H9 (cell line): ENCODE measurements at regions not wholly inside any gene's neighbourhood (a gene's known extent, or its start where the extent isn't known, plus 50 kb on each side); places are given as distances from the start of the nearest gene placed in this dataset.

Experiments
- DNase-seq: peaks from one replicate; pipeline ENCODE4 v3.0.0-alpha.2; 2017
- H2AFZ ChIP-seq: one replicate; pipeline ENCODE4 v1.6.1; 2013; ENCODE audit warnings: mild to moderate bottlenecking, low read length, control low read depth, moderate library complexity
- H2AK5ac ChIP-seq: 2 replicates; pipeline ENCODE4 v1.6.1; 2013; ENCODE audit warnings: low read length, control low read depth, mixed read lengths; ENCODE audit not compliant: insufficient read length
- H2BK120ac ChIP-seq: one replicate; pipeline ENCODE4 v1.6.1; 2013; ENCODE audit warnings: low read depth, mild to moderate bottlenecking, low read length, control low read depth, inconsistent platforms; ENCODE audit not compliant: poor library complexity, severe bottlenecking
- H2BK12ac ChIP-seq: 2 replicates; pipeline ENCODE4 v1.6.1; 2013; ENCODE audit warnings: low read length, control low read depth, mixed read lengths, low read depth; ENCODE audit not compliant: insufficient read length
- H2BK15ac ChIP-seq: 2 replicates; pipeline ENCODE4 v1.6.1; 2013; ENCODE audit warnings: low read depth, low read length, control low read depth
- H2BK20ac ChIP-seq: one replicate; pipeline ENCODE4 v1.6.1; 2013; ENCODE audit warnings: low read depth, mild to moderate bottlenecking, low read length, control low read depth, inconsistent platforms; ENCODE audit not compliant: poor library complexity, severe bottlenecking
- H2BK5ac ChIP-seq: 2 replicates; pipeline ENCODE4 v1.6.1; 2013; ENCODE audit warnings: low read length, control low read depth, mixed read lengths; ENCODE audit not compliant: insufficient read length
- H3K14ac ChIP-seq: 2 replicates; pipeline ENCODE4 v1.6.1; 2013; ENCODE audit warnings: low read length, control low read depth; ENCODE audit not compliant: insufficient read depth
- H3K18ac ChIP-seq: 2 replicates; pipeline ENCODE4 v1.6.1; 2013; ENCODE audit warnings: low read depth, mild to moderate bottlenecking, mixed read lengths, low read length, control low read depth; ENCODE audit not compliant: insufficient read length
- H3K23ac ChIP-seq: 2 replicates; pipeline ENCODE4 v1.6.1; 2013; ENCODE audit warnings: low read length, control low read depth, mixed read lengths, low read depth; ENCODE audit not compliant: insufficient read length
- H3K23me2 ChIP-seq: 2 replicates; pipeline ENCODE4 v1.6.1; 2013; ENCODE audit warnings: low read depth, mild to moderate bottlenecking, mixed read lengths, low read length, control low read depth; ENCODE audit not compliant: insufficient read length, poor library complexity, severe bottlenecking
- H3K27ac ChIP-seq: 2 replicates; pipeline ENCODE4 v1.5.1; 2013; ENCODE audit warnings: low read length, control low read depth, mixed read lengths, low read depth; ENCODE audit not compliant: insufficient read length
- H3K27me3 ChIP-seq: 2 replicates; pipeline ENCODE4 v1.6.1; 2013; ENCODE audit warnings: low read length, control low read depth, inconsistent platforms; ENCODE audit not compliant: insufficient read depth
- H3K4ac ChIP-seq: 2 replicates; pipeline ENCODE4 v1.6.1; 2013; ENCODE audit warnings: low read depth, mild to moderate bottlenecking, control low read depth, inconsistent platforms, low read length, moderate library complexity
- H3K4me1 ChIP-seq: 2 replicates; pipeline ENCODE4 v1.6.1; 2013; ENCODE audit warnings: low read length, control low read depth, inconsistent platforms; ENCODE audit not compliant: insufficient read depth
- H3K4me2 ChIP-seq: 2 replicates; pipeline ENCODE4 v1.6.1; 2013; ENCODE audit warnings: low read length, control low read depth, mixed read lengths; ENCODE audit not compliant: insufficient read length, insufficient read depth
- H3K56ac ChIP-seq: 2 replicates; pipeline ENCODE4 v1.6.1; 2013; ENCODE audit warnings: low read depth, mild to moderate bottlenecking, mixed read lengths, low read length, control low read depth; ENCODE audit not compliant: insufficient read length
- H3K79me1 ChIP-seq: 2 replicates; pipeline ENCODE4 v1.6.1; 2013; ENCODE audit warnings: low read depth, mild to moderate bottlenecking, moderate library complexity, low read length, control low read depth, inconsistent platforms; ENCODE audit not compliant: insufficient read depth, poor library complexity, severe bottlenecking
- H3K79me2 ChIP-seq: 2 replicates; pipeline ENCODE4 v1.6.1; 2013; ENCODE audit warnings: low read length, control low read depth, inconsistent platforms; ENCODE audit not compliant: insufficient read depth
- H3K9ac ChIP-seq: 2 replicates; pipeline ENCODE4 v1.6.1; 2013; ENCODE audit warnings: low read length, control low read depth, mixed read lengths; ENCODE audit not compliant: insufficient read length; ENCODE audit errors: extremely low read depth
- H3K9me3 ChIP-seq: one replicate; pipeline ENCODE4 v1.6.1; 2013; ENCODE audit warnings: low read depth, low read length, inconsistent platforms; ENCODE audit not compliant: control insufficient read depth
- H3T11ph ChIP-seq: one replicate; pipeline ENCODE4 v1.6.1; 2013; ENCODE audit warnings: mild to moderate bottlenecking, low read length, control low read depth, inconsistent platforms
- H4K20me1 ChIP-seq: one replicate; pipeline ENCODE4 v1.6.1; 2013; ENCODE audit not compliant: control insufficient read depth, insufficient read length, insufficient read depth
- H4K5ac ChIP-seq: 2 replicates; pipeline ENCODE4 v1.6.1; 2013; ENCODE audit warnings: low read depth, mild to moderate bottlenecking, mixed read lengths, low read length, control low read depth; ENCODE audit not compliant: insufficient read length
- H4K8ac ChIP-seq: replicated peaks from 2 replicates; pipeline ENCODE4 v1.6.1; 2013; ENCODE audit warnings: low read length, control low read depth, mixed read lengths, low read depth; ENCODE audit not compliant: insufficient read length
- H4K91ac ChIP-seq: 2 replicates; pipeline ENCODE4 v1.6.1; 2013; ENCODE audit warnings: low read depth, mild to moderate bottlenecking, moderate library complexity, mixed read lengths, low read length, control low read depth; ENCODE audit not compliant: insufficient read length
- H3K27ac Mint-ChIP-seq, 3 experiments: 2 replicates in 2 of 3; 3 replicates in 1 of 3; pipeline ENCODE4 v1.8.0; 2020 to 2021; ENCODE audit warnings: mixed read lengths in 3 of 3, mild to moderate bottlenecking in 1 of 3, moderate library complexity in 1 of 3
- H3K27me3 Mint-ChIP-seq: 2 replicates; pipeline ENCODE4 v1.8.0; 2021; ENCODE audit warnings: low read depth, mild to moderate bottlenecking, moderate library complexity, mixed read lengths
- H3K36me3 Mint-ChIP-seq, 3 experiments: 2 replicates in 2 of 3; 3 replicates in 1 of 3; pipeline ENCODE4 v1.8.0; 2020 to 2021; ENCODE audit warnings: low read depth in 3 of 3, mixed read lengths in 3 of 3; ENCODE audit not compliant: insufficient read depth in 1 of 3
- H3K4me1 Mint-ChIP-seq, 2 experiments: 2 replicates each; pipeline ENCODE4 v1.8.0; 2020; ENCODE audit warnings: mixed read lengths in 2 of 2
- H3K4me3 Mint-ChIP-seq, 2 experiments: 2 replicates in 1 of 2; 3 replicates in 1 of 2; pipeline ENCODE4 v1.8.0; 2020 to 2021; ENCODE audit warnings: mild to moderate bottlenecking in 2 of 2, mixed read lengths in 2 of 2, moderate library complexity in 1 of 2
- H3K9me3 Mint-ChIP-seq, 2 experiments: 2 replicates in 1 of 2; 3 replicates in 1 of 2; pipeline ENCODE4 v1.8.0; 2020; ENCODE audit warnings: mild to moderate bottlenecking in 2 of 2, mixed read lengths in 2 of 2, moderate library complexity in 1 of 2
- WGBS: extraction: QIAGEN DNeasy Blood & Tissue Kit; methylation state at CpG from one replicate; pipeline ENCODE4 v1.1.7; 2013; ENCODE audit warnings: missing lambda C conversion rate, low lambda C conversion rate, mixed read lengths; ENCODE audit not compliant: insufficient read length; ENCODE audit errors: extremely low coverage; 5-methylcytosine and 5-hydroxymethylcytosine counted together
- TF ChIP-seq, protein P1 (sequence below): fragments of 200-600 bp; sonication (generic); conservative IDR thresholded peaks from 3 replicates; pipeline ENCODE4 v1.8.0; 2021; ENCODE audit warnings: antibody characterized with exemption, mild to moderate bottlenecking

DNA sequence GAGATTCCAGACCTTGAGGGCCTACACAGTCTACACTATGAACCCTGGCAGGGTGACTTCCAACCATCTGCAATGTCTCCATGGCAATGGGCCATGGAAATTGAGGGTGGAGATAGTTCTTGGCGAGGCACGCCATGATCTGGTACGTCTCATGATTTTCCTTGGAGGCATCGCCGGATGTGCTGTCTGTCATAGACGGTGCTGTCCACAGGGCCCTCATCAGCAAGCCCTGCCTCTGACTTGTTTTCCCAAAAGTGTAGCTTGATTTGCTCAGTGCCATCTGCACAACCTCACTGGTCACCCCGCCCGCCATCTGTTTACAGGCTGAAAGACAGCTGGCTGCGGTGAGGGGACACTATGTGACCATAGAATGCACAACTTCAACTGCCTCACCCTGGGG is 73.5 kb downstream of the BOD1 start:
- no peaks in the 10 kb centered on the region for H3K27me3 ChIP-seq
- Mint-ChIP-seq H3K27me3 (peaks cover 12% of the 10 kb centered on the region), H3K36me3 (no peaks in the 10 kb centered on the region), H3K9me3 (no peaks in the 10 kb centered on the region), H3K27ac (no peak overlapping the region), H3K4me3 (no peak overlapping the region), H3K4me1 (no peaks in the 10 kb centered on the region; a peak in 1 of 4 replicates)
- no peak overlapping the region for H3T11ph ChIP-seq
- no peak overlapping the region for H3K23ac ChIP-seq
- no peaks in the 10 kb centered on the region for H4K20me1 ChIP-seq
- H3K4ac ChIP-seq: no peak overlapping the region
- TF ChIP-seq, protein P1, sequence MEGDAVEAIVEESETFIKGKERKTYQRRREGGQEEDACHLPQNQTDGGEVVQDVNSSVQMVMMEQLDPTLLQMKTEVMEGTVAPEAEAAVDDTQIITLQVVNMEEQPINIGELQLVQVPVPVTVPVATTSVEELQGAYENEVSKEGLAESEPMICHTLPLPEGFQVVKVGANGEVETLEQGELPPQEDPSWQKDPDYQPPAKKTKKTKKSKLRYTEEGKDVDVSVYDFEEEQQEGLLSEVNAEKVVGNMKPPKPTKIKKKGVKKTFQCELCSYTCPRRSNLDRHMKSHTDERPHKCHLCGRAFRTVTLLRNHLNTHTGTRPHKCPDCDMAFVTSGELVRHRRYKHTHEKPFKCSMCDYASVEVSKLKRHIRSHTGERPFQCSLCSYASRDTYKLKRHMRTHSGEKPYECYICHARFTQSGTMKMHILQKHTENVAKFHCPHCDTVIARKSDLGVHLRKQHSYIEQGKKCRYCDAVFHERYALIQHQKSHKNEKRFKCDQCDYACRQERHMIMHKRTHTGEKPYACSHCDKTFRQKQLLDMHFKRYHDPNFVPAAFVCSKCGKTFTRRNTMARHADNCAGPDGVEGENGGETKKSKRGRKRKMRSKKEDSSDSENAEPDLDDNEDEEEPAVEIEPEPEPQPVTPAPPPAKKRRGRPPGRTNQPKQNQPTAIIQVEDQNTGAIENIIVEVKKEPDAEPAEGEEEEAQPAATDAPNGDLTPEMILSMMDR: no peak
- H2AK5ac ChIP-seq: no peak overlapping the region
- no peak for DNase-seq
- no CpG with 5 or more reads among the region's 9 CpGs for WGBS
- no peak overlapping the region for H4K5ac ChIP-seq
- no peak overlapping the region for H4K8ac ChIP-seq
- no peaks in the 10 kb centered on the region for H3K79me2 ChIP-seq
- no peaks in the 10 kb centered on the region for H3K23me2 ChIP-seq
- no peaks in the 10 kb centered on the region for H3K4me1 ChIP-seq
- no peak overlapping the region for H2BK20ac ChIP-seq
- no peak overlapping the region for H3K56ac ChIP-seq
- H3K27ac ChIP-seq: no peak overlapping the region
- no peak overlapping the region for H3K4me2 ChIP-seq
- H3K79me1 ChIP-seq: no peaks in the 10 kb centered on the region
- H2BK12ac ChIP-seq: no peak overlapping the region
- no peak overlapping the region for H4K91ac ChIP-seq
- no peak overlapping the region for H2BK120ac ChIP-seq
- no peak overlapping the region for H2BK5ac ChIP-seq
- no peak overlapping the region for H2AFZ ChIP-seq
- H2BK15ac ChIP-seq: no peak overlapping the region
- no peak overlapping the region for H3K14ac ChIP-seq
- H3K9ac ChIP-seq: no peak overlapping the region
- no peak overlapping the region for H3K18ac ChIP-seq
- no peaks in the 10 kb centered on the region for H3K9me3 ChIP-seq
